H9 (cell line): ENCODE measurements at regions not wholly inside any gene's neighbourhood (a gene's known extent, or its start where the extent isn't known, plus 50 kb on each side); places are given as distances from the start of the nearest gene placed in this dataset.

Experiments used
- DNase-seq: peaks from one replicate; pipeline ENCODE4 v3.0.0-alpha.2; 2017
- H2AFZ ChIP-seq: one replicate; pipeline ENCODE4 v1.6.1; 2013; ENCODE audit warnings: mild to moderate bottlenecking, low read length, control low read depth, moderate library complexity
- H2AK5ac ChIP-seq: 2 replicates; pipeline ENCODE4 v1.6.1; 2013; ENCODE audit warnings: low read length, control low read depth, mixed read lengths; ENCODE audit not compliant: insufficient read length
- H2BK120ac ChIP-seq: one replicate; pipeline ENCODE4 v1.6.1; 2013; ENCODE audit warnings: low read depth, mild to moderate bottlenecking, low read length, control low read depth, inconsistent platforms; ENCODE audit not compliant: poor library complexity, severe bottlenecking
- H2BK12ac ChIP-seq: 2 replicates; pipeline ENCODE4 v1.6.1; 2013; ENCODE audit warnings: low read length, control low read depth, mixed read lengths, low read depth; ENCODE audit not compliant: insufficient read length
- H2BK15ac ChIP-seq: 2 replicates; pipeline ENCODE4 v1.6.1; 2013; ENCODE audit warnings: low read depth, low read length, control low read depth
- H2BK20ac ChIP-seq: one replicate; pipeline ENCODE4 v1.6.1; 2013; ENCODE audit warnings: low read depth, mild to moderate bottlenecking, low read length, control low read depth, inconsistent platforms; ENCODE audit not compliant: poor library complexity, severe bottlenecking
- H2BK5ac ChIP-seq: 2 replicates; pipeline ENCODE4 v1.6.1; 2013; ENCODE audit warnings: low read length, control low read depth, mixed read lengths; ENCODE audit not compliant: insufficient read length
- H3K14ac ChIP-seq: 2 replicates; pipeline ENCODE4 v1.6.1; 2013; ENCODE audit warnings: low read length, control low read depth; ENCODE audit not compliant: insufficient read depth
- H3K18ac ChIP-seq: 2 replicates; pipeline ENCODE4 v1.6.1; 2013; ENCODE audit warnings: low read depth, mild to moderate bottlenecking, mixed read lengths, low read length, control low read depth; ENCODE audit not compliant: insufficient read length
- H3K23ac ChIP-seq: 2 replicates; pipeline ENCODE4 v1.6.1; 2013; ENCODE audit warnings: low read length, control low read depth, mixed read lengths, low read depth; ENCODE audit not compliant: insufficient read length
- H3K23me2 ChIP-seq: 2 replicates; pipeline ENCODE4 v1.6.1; 2013; ENCODE audit warnings: low read depth, mild to moderate bottlenecking, mixed read lengths, low read length, control low read depth; ENCODE audit not compliant: insufficient read length, poor library complexity, severe bottlenecking
- H3K27ac ChIP-seq: 2 replicates; pipeline ENCODE4 v1.5.1; 2013; ENCODE audit warnings: low read length, control low read depth, mixed read lengths, low read depth; ENCODE audit not compliant: insufficient read length
- H3K27me3 ChIP-seq: 2 replicates; pipeline ENCODE4 v1.6.1; 2013; ENCODE audit warnings: low read length, control low read depth, inconsistent platforms; ENCODE audit not compliant: insufficient read depth
- H3K4ac ChIP-seq: 2 replicates; pipeline ENCODE4 v1.6.1; 2013; ENCODE audit warnings: low read depth, mild to moderate bottlenecking, control low read depth, inconsistent platforms, low read length, moderate library complexity
- H3K4me1 ChIP-seq: 2 replicates; pipeline ENCODE4 v1.6.1; 2013; ENCODE audit warnings: low read length, control low read depth, inconsistent platforms; ENCODE audit not compliant: insufficient read depth
- H3K4me2 ChIP-seq: 2 replicates; pipeline ENCODE4 v1.6.1; 2013; ENCODE audit warnings: low read length, control low read depth, mixed read lengths; ENCODE audit not compliant: insufficient read length, insufficient read depth
- H3K56ac ChIP-seq: 2 replicates; pipeline ENCODE4 v1.6.1; 2013; ENCODE audit warnings: low read depth, mild to moderate bottlenecking, mixed read lengths, low read length, control low read depth; ENCODE audit not compliant: insufficient read length
- H3K79me1 ChIP-seq: 2 replicates; pipeline ENCODE4 v1.6.1; 2013; ENCODE audit warnings: low read depth, mild to moderate bottlenecking, moderate library complexity, low read length, control low read depth, inconsistent platforms; ENCODE audit not compliant: insufficient read depth, poor library complexity, severe bottlenecking
- H3K79me2 ChIP-seq: 2 replicates; pipeline ENCODE4 v1.6.1; 2013; ENCODE audit warnings: low read length, control low read depth, inconsistent platforms; ENCODE audit not compliant: insufficient read depth
- H3K9ac ChIP-seq: 2 replicates; pipeline ENCODE4 v1.6.1; 2013; ENCODE audit warnings: low read length, control low read depth, mixed read lengths; ENCODE audit not compliant: insufficient read length; ENCODE audit errors: extremely low read depth
- H3K9me3 ChIP-seq: one replicate; pipeline ENCODE4 v1.6.1; 2013; ENCODE audit warnings: low read depth, low read length, inconsistent platforms; ENCODE audit not compliant: control insufficient read depth
- H3T11ph ChIP-seq: one replicate; pipeline ENCODE4 v1.6.1; 2013; ENCODE audit warnings: mild to moderate bottlenecking, low read length, control low read depth, inconsistent platforms
- H4K20me1 ChIP-seq: one replicate; pipeline ENCODE4 v1.6.1; 2013; ENCODE audit not compliant: control insufficient read depth, insufficient read length, insufficient read depth
- H4K5ac ChIP-seq: 2 replicates; pipeline ENCODE4 v1.6.1; 2013; ENCODE audit warnings: low read depth, mild to moderate bottlenecking, mixed read lengths, low read length, control low read depth; ENCODE audit not compliant: insufficient read length
- H4K8ac ChIP-seq: replicated peaks from 2 replicates; pipeline ENCODE4 v1.6.1; 2013; ENCODE audit warnings: low read length, control low read depth, mixed read lengths, low read depth; ENCODE audit not compliant: insufficient read length
- H4K91ac ChIP-seq: 2 replicates; pipeline ENCODE4 v1.6.1; 2013; ENCODE audit warnings: low read depth, mild to moderate bottlenecking, moderate library complexity, mixed read lengths, low read length, control low read depth; ENCODE audit not compliant: insufficient read length
- H3K27ac Mint-ChIP-seq, 3 experiments: 2 replicates in 2 of 3; 3 replicates in 1 of 3; pipeline ENCODE4 v1.8.0; 2020 to 2021; ENCODE audit warnings: mixed read lengths in 3 of 3, mild to moderate bottlenecking in 1 of 3, moderate library complexity in 1 of 3
- H3K27me3 Mint-ChIP-seq: 2 replicates; pipeline ENCODE4 v1.8.0; 2021; ENCODE audit warnings: low read depth, mild to moderate bottlenecking, moderate library complexity, mixed read lengths
- H3K36me3 Mint-ChIP-seq, 3 experiments: 2 replicates in 2 of 3; 3 replicates in 1 of 3; pipeline ENCODE4 v1.8.0; 2020 to 2021; ENCODE audit warnings: low read depth in 3 of 3, mixed read lengths in 3 of 3; ENCODE audit not compliant: insufficient read depth in 1 of 3
- H3K4me1 Mint-ChIP-seq, 2 experiments: 2 replicates each; pipeline ENCODE4 v1.8.0; 2020; ENCODE audit warnings: mixed read lengths in 2 of 2
- H3K4me3 Mint-ChIP-seq, 2 experiments: 2 replicates in 1 of 2; 3 replicates in 1 of 2; pipeline ENCODE4 v1.8.0; 2020 to 2021; ENCODE audit warnings: mild to moderate bottlenecking in 2 of 2, mixed read lengths in 2 of 2, moderate library complexity in 1 of 2
- H3K9me3 Mint-ChIP-seq, 2 experiments: 2 replicates in 1 of 2; 3 replicates in 1 of 2; pipeline ENCODE4 v1.8.0; 2020; ENCODE audit warnings: mild to moderate bottlenecking in 2 of 2, mixed read lengths in 2 of 2, moderate library complexity in 1 of 2
- CTCF ChIP-seq: fragments of 200-600 bp; sonication (generic); conservative IDR thresholded peaks from 3 replicates; pipeline ENCODE4 v1.8.0; 2021; ENCODE audit warnings: antibody characterized with exemption, mild to moderate bottlenecking
- WGBS: extraction: QIAGEN DNeasy Blood & Tissue Kit; methylation state at CpG from one replicate; pipeline ENCODE4 v1.1.7; 2013; ENCODE audit warnings: missing lambda C conversion rate, low lambda C conversion rate, mixed read lengths; ENCODE audit not compliant: insufficient read length; ENCODE audit errors: extremely low coverage; 5-methylcytosine and 5-hydroxymethylcytosine counted together

GRCh38 chr2:45224321-45224992 lies 215.2 kb upstream of the SIX2 start:
- Histone ChIP-seq H4K20me1 (no peaks in the 10 kb centered on the region), H3K4me1 (no peaks in the 10 kb centered on the region), H3K23ac (no peak overlapping the region), H3K79me2 (no peaks in the 10 kb centered on the region), H3K14ac (no peak overlapping the region), H4K8ac (no peak overlapping the region), H2BK20ac (no peak overlapping the region), H2BK120ac (no peak overlapping the region), H2AK5ac (no peak overlapping the region), H4K5ac (no peak overlapping the region), H3K4me2 (no peak overlapping the region), H3K18ac (no peak overlapping the region), H3K79me1 (no peaks in the 10 kb centered on the region), H2BK5ac (no peak overlapping the region), H3K27ac (no peak overlapping the region), H3T11ph (no peak overlapping the region), H3K9ac (no peak overlapping the region), H3K23me2 (no peaks in the 10 kb centered on the region), H3K4ac (no peak overlapping the region), H3K27me3 (no peaks in the 10 kb centered on the region), H2AFZ (no peak overlapping the region), H2BK15ac (no peak overlapping the region), H2BK12ac (no peak overlapping the region), H3K56ac (no peak overlapping the region), H3K9me3 (no peaks in the 10 kb centered on the region), H4K91ac (no peak overlapping the region)
- H3K36me3 Mint-ChIP-seq = peaks cover 0 to 6% (median 0%) of the 10 kb centered on the region in 3 experiments; a peak in 1 of 7 replicates
- peaks cover 13 to 15% of the 10 kb centered on the region in 2 experiments for H3K4me1 Mint-ChIP-seq
- DNase-seq = no peak
- WGBS = no CpG with 5 or more reads among the region's 13 CpGs
- peaks cover 4% of the 10 kb centered on the region for H3K27me3 Mint-ChIP-seq
- no peak for TF ChIP-seq CTCF
- H3K27ac Mint-ChIP-seq = no peak overlapping the region
- H3K9me3 Mint-ChIP-seq = peaks cover 0 to 7% of the 10 kb centered on the region in 2 experiments; a peak in 3 of 5 replicates
- no peak overlapping the region for H3K4me3 Mint-ChIP-seq
